ENCODE measurements at regions not wholly inside any gene's neighbourhood (a gene's known extent, or its start where the extent isn't known, plus 50 kb on each side); places are given as distances from the start of the nearest gene placed in this dataset.

GRCh38 chr11:104338186-104338585 lies 174.2 kb upstream of the PDGFD start:
- TF ChIP-seq CTCF (conservative IDR thresholded peaks at IDR 0.05; ENCODE audit: low read length) (no peak), EZH2phosphoT487 (IDR thresholded peaks at IDR 0.05; ENCODE audit: borderline replicate concordance) (no peak)
- Histone ChIP-seq H3K9me3 (ENCODE audit: insufficient read depth, low read depth, low read length) (no peaks in the 10 kb centered on the region), H3K36me3 (ENCODE audit: insufficient read depth, low read length) (no peaks in the 10 kb centered on the region), H3K9me2 (replicated peaks; ENCODE audit: low read depth, low read length) (no peaks in the 10 kb centered on the region), H3K4me3 (ENCODE audit: low read length, poor library complexity, severe bottlenecking) (no peak overlapping the region), H3K79me2 (ENCODE audit: insufficient read depth, low read length) (no peaks in the 10 kb centered on the region), H3K4me2 (ENCODE audit: low read depth, low read length, poor library complexity, severe bottlenecking) (no peak overlapping the region), H3K9ac (ENCODE audit: low read depth, low read length, poor library complexity, severe bottlenecking) (no peak overlapping the region), H3K4me1 (ENCODE audit: insufficient read depth, low read length, poor library complexity, severe bottlenecking) (peaks cover 3% of the 10 kb centered on the region), H2AFZ (ENCODE audit: low read length) (no peak overlapping the region), H4K20me1 (ENCODE audit: insufficient read depth, low read length, poor library complexity, severe bottlenecking) (no peaks in the 10 kb centered on the region), H3F3A (ENCODE audit: low read depth) (no peaks in the 10 kb centered on the region; the same call in 1 of the 2 replicates), H3K27me3 (ENCODE audit: insufficient read depth, low read length, poor library complexity, severe bottlenecking) (no peaks in the 10 kb centered on the region)

GRCh38 chr11:104337273-104337672 lies 173.3 kb upstream of the PDGFD start:
- Histone ChIP-seq H3K4me1 (ENCODE audit: insufficient read depth, low read length, poor library complexity, severe bottlenecking) (peaks cover 3% of the 10 kb centered on the region), H3F3A (ENCODE audit: low read depth) (no peaks in the 10 kb centered on the region; the same call in 1 of the 2 replicates)

GRCh38 chr11:104333977-104334376 lies 170.0 kb upstream of the PDGFD start:
- Histone ChIP-seq H3K4me1 (ENCODE audit: insufficient read depth, low read length, poor library complexity, severe bottlenecking) (no peaks in the 10 kb centered on the region), H4K20me1 (ENCODE audit: insufficient read depth, low read length, poor library complexity, severe bottlenecking) (no peaks in the 10 kb centered on the region), H3K4me3 (ENCODE audit: low read length, poor library complexity, severe bottlenecking) (no peak overlapping the region), H3K9ac (ENCODE audit: low read depth, low read length, poor library complexity, severe bottlenecking) (no peak overlapping the region), H2AFZ (ENCODE audit: low read length) (no peak overlapping the region), H3K27me3 (ENCODE audit: insufficient read depth, low read length, poor library complexity, severe bottlenecking) (no peaks in the 10 kb centered on the region), H3K4me2 (ENCODE audit: low read depth, low read length, poor library complexity, severe bottlenecking) (no peak overlapping the region), H3K36me3 (ENCODE audit: insufficient read depth, low read length) (no peaks in the 10 kb centered on the region), H3K79me2 (ENCODE audit: insufficient read depth, low read length) (no peaks in the 10 kb centered on the region), H3K9me3 (ENCODE audit: insufficient read depth, low read depth, low read length) (no peaks in the 10 kb centered on the region), H3F3A (ENCODE audit: low read depth) (no peaks in the 10 kb centered on the region), H3K9me2 (replicated peaks; ENCODE audit: low read depth, low read length) (no peaks in the 10 kb centered on the region)
- TF ChIP-seq CTCF (conservative IDR thresholded peaks at IDR 0.05; ENCODE audit: low read length): peak; percentile 49
- TF ChIP-seq EZH2phosphoT487 (IDR thresholded peaks at IDR 0.05; ENCODE audit: borderline replicate concordance): no peak

More at GRCh38 chr11:104337273-104337672, 173.3 kb upstream of the PDGFD start:
- H3K36me3 ChIP-seq (ENCODE audit: insufficient read depth, low read length): no peaks in the 10 kb centered on the region
- H4K20me1 ChIP-seq (ENCODE audit: insufficient read depth, low read length, poor library complexity, severe bottlenecking): no peaks in the 10 kb centered on the region
- H3K4me2 ChIP-seq (ENCODE audit: low read depth, low read length, poor library complexity, severe bottlenecking): no peak overlapping the region
- no peaks in the 10 kb centered on the region for H3K79me2 ChIP-seq (ENCODE audit: insufficient read depth, low read length)
- H3K9me2 ChIP-seq (replicated peaks; ENCODE audit: low read depth, low read length): no peaks in the 10 kb centered on the region
- no peaks in the 10 kb centered on the region for H3K9me3 ChIP-seq (ENCODE audit: insufficient read depth, low read depth, low read length)
- no peak overlapping the region for H3K9ac ChIP-seq (ENCODE audit: low read depth, low read length, poor library complexity, severe bottlenecking)
- no peaks in the 10 kb centered on the region for H3K27me3 ChIP-seq (ENCODE audit: insufficient read depth, low read length, poor library complexity, severe bottlenecking)
- H3K4me3 ChIP-seq (ENCODE audit: low read length, poor library complexity, severe bottlenecking): no peak overlapping the region
- H2AFZ ChIP-seq (ENCODE audit: low read length): no peak overlapping the region
- TF ChIP-seq CTCF (conservative IDR thresholded peaks at IDR 0.05; ENCODE audit: low read length) (no peak), EZH2phosphoT487 (IDR thresholded peaks at IDR 0.05; ENCODE audit: borderline replicate concordance) (no peak)

Measured in Loucy (cell line).